ENCODE measurements at regions not wholly inside any gene's neighbourhood (a gene's known extent, or its start where the extent isn't known, plus 50 kb on each side); places are given as distances from the start of the nearest gene placed in this dataset.

DNA sequence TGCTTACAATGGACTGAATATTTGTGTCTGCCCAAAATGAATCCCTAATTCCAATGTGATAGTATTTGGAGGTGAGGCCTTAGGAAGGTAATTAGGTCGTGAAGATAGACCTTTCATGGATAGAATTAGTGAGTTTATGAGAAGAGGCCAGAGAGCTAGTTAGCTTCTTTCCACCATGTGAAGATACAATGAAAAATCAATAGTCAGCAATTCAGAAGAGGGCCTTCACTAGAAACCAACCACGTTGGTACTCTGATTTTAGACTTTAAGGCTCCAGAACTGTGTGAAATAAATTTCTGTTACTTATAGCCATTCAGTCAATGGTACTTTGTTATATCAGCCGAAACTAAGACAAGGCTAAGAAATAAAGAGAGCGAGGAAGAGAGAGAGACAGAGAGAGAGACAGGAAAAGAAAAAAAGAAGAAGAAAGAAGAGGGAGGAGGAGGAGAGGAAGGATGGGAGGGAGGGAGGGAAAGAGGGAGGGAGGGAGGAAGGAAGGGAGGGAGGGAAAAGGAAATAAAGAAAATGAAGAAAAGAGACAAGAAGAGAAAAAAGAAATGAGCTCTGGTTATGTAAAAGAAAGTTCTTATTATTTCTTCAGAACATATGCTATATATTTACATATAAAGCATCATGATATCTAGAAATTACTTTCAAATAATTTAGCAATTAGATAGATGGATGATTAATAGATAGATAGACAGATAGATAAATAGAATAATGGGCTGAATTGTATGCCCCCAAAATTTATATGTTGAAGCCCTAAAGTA is 1725.3 kb downstream of the EFNA5 start:
- Histone ChIP-seq H3K36me3 (no peaks in the 10 kb centered on the region), H3K4me3 (no peak overlapping the region), H3K4me2 (no peak overlapping the region), H4K20me1 (no peaks in the 10 kb centered on the region), H3K27ac (no peak overlapping the region), H3K9me3 (replicated peaks in 1 of 11) (no peaks in the 10 kb centered on the region), H3K27me3 (no peaks in the 10 kb centered on the region), H3K9ac (no peak overlapping the region), H3K4me1 (no peaks in the 10 kb centered on the region)
- TF ChIP-seq Cebpa-rat (IDR thresholded peaks at IDR 0.05), result no peak

DNA sequence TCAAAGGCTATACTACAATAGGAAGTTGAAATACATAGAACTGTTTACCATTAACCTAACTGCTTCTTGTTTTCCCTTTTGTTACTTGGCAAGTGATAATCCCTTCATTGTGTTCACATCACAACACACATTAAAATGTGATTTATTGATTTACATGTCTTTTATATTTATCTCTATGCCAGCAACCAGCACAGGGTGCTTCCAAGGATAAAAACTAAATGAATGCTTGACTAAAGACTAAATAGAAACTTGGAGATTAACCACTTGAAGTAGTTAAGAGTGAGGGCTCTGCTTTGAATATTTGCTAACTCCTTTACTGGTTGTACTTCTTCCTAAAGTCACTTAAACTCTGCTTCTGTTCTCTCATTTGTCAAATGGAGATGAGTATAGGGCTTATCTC is 1730.6 kb downstream of the EFNA5 start:
- TF ChIP-seq Cebpa-rat (IDR thresholded peaks at IDR 0.05), result no peak
- H3K9me3 ChIP-seq (replicated peaks in 1 of 11), result peaks cover 0 to 8% (median 0%) of the 10 kb centered on the region in 11 experiments; a peak in 1 of 22 replicates
- H3K4me3 ChIP-seq, result no peak overlapping the region
- H4K20me1 ChIP-seq, result no peaks in the 10 kb centered on the region
- H3K4me1 ChIP-seq, result no peaks in the 10 kb centered on the region
- no peak overlapping the region for H3K4me2 ChIP-seq
- H3K9ac ChIP-seq, result no peak overlapping the region
- no peak overlapping the region for H3K27ac ChIP-seq
- H3K27me3 ChIP-seq, result no peaks in the 10 kb centered on the region
- no peaks in the 10 kb centered on the region for H3K36me3 ChIP-seq

DNA sequence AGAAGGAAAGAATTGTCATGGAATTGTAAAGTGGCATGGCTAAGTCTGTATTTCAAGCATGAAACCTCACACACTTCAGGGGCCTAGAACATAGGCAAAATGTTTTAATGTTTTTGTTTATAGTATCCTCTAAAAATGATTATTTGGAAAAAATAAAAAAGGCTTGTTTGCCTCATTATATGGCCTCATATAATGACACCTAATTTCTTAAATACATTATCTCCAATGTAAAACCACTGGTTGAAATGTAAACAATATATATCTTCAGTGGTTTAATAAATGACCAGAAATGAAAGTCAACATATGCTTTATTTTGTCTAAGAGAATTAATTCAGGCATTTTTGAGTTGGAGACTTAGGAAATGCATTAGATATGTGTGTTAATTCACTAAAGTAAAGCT is 1736.6 kb downstream of the EFNA5 start:
- Histone ChIP-seq H3K4me3 (no peak overlapping the region), H3K9ac (no peak overlapping the region), H3K27me3 (no peaks in the 10 kb centered on the region), H3K4me2 (no peak overlapping the region), H3K36me3 (no peaks in the 10 kb centered on the region), H3K27ac (no peak overlapping the region), H4K20me1 (no peaks in the 10 kb centered on the region), H3K9me3 (replicated peaks in 1 of 11) (peaks cover 0 to 8% (median 0%) of the 10 kb centered on the region in 11 experiments; a peak in 1 of 22 replicates), H3K4me1 (no peaks in the 10 kb centered on the region)
- no peak for TF ChIP-seq Cebpa-rat (IDR thresholded peaks at IDR 0.05)

DNA sequence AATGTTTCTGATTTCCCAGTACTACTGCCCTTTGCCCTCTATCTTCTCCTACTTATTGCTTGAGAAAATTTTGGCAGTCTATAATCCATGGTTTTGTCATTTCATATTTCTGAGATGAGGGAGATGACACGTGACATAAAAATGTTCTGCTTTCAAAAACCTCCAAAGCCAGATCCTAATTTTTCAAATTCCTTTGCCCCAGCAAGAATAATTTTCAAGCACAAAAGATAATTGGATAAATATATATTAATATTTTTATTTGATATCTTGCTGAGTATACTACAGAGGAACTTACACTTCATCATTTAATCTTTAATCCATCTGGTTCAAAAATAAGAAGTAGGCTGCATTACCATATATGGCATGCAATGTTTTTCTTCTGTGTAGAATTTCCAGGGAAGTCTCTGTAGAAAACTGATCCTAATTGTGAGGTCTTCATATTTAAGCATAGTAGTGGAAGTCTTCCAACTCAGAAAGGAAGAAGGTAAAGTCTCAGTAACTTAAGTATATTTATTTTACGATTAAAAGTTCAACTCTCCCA is 1738.8 kb downstream of the EFNA5 start:
- no peak for TF ChIP-seq Cebpa-rat (IDR thresholded peaks at IDR 0.05)
- Histone ChIP-seq H3K4me2 (no peak overlapping the region), H3K27ac (no peak overlapping the region), H3K4me3 (no peak overlapping the region), H4K20me1 (no peaks in the 10 kb centered on the region), H3K27me3 (no peaks in the 10 kb centered on the region), H3K36me3 (no peaks in the 10 kb centered on the region), H3K9me3 (replicated peaks in 1 of 11) (no peaks in the 10 kb centered on the region), H3K9ac (no peak overlapping the region), H3K4me1 (no peaks in the 10 kb centered on the region)

DNA sequence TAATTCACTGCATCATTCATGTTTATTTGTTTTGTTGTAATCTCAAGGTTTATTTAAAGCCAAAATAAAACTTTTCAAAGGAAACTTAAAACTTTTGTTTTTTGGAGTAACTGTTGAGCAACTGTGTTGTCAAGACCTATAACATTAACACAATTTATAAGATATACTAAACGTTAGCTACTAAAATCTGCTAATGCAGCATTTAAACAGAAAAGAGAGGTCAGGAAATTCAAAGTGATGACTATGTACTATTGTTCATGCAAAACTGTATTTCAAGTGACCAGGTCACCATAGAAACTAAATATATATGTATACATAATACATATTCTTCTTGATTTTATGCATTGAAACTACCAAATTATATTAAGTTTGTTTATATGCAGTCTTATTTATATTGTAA is 1740.9 kb downstream of the EFNA5 start:
- TF ChIP-seq Cebpa-rat (IDR thresholded peaks at IDR 0.05), result no peak

DNA sequence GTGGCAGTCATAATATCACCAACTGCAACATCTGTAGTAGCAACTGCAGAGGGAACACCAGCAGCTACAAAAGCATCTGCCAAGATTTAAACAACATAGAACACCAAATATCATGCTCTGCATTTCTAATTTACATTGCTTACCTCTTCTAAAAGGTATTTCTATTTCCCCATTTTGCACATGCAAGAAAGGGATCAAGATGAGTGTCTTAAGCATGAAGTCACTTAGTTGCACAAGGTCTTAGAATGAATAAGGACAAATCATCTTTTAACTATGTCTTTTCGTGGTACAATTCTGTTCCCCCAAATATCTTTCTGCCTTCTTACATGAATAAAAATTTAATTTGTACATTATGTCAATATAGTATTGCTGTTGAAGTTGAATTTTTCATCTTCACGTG is 1746.4 kb downstream of the EFNA5 start:
- no peak overlapping the region for H3K9ac ChIP-seq
- no peaks in the 10 kb centered on the region for H3K27me3 ChIP-seq
- no peak for TF ChIP-seq Cebpa-rat (IDR thresholded peaks at IDR 0.05)
- no peaks in the 10 kb centered on the region for H3K4me1 ChIP-seq
- no peak overlapping the region for H3K4me2 ChIP-seq
- no peaks in the 10 kb centered on the region for H4K20me1 ChIP-seq
- H3K9me3 ChIP-seq (replicated peaks in 1 of 11), result no peaks in the 10 kb centered on the region
- no peaks in the 10 kb centered on the region for H3K36me3 ChIP-seq
- H3K4me3 ChIP-seq, result no peak overlapping the region
- no peak overlapping the region for H3K27ac ChIP-seq

More for the DNA sequence above, 1740.9 kb downstream of the EFNA5 start:
- Histone ChIP-seq H3K4me3 (no peak overlapping the region), H3K27me3 (no peaks in the 10 kb centered on the region), H4K20me1 (no peaks in the 10 kb centered on the region), H3K9ac (no peak overlapping the region), H3K36me3 (no peaks in the 10 kb centered on the region), H3K9me3 (replicated peaks in 1 of 11) (no peaks in the 10 kb centered on the region), H3K4me1 (no peaks in the 10 kb centered on the region), H3K4me2 (no peak overlapping the region), H3K27ac (no peak overlapping the region)

DNA sequence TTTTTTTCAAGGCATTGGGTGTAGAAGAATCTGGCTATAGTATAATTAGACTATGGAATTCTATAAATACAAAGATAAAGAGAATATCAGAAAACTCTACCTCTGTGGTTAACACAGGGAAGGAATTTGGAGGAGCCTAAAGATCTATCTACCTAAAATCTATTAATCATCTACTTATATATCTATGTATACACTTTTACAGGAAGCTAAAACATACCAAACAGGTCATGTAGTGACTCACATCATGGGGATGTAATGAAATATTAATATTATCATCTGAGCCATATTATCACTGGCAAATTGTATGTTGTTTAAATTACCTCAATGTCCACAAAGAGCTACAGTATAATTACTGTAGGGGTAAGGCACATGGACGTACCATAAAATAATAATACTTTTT is 1748.2 kb downstream of the EFNA5 start:
- no peaks in the 10 kb centered on the region for H3K9me3 ChIP-seq (replicated peaks in 1 of 11)
- no peak overlapping the region for H3K4me2 ChIP-seq
- H3K36me3 ChIP-seq, result no peaks in the 10 kb centered on the region
- no peak overlapping the region for H3K9ac ChIP-seq
- H3K27me3 ChIP-seq, result no peaks in the 10 kb centered on the region
- TF ChIP-seq Cebpa-rat (IDR thresholded peaks at IDR 0.05), result no peak
- H3K27ac ChIP-seq, result no peak overlapping the region
- H3K4me3 ChIP-seq, result no peak overlapping the region
- H3K4me1 ChIP-seq, result no peaks in the 10 kb centered on the region
- H4K20me1 ChIP-seq, result no peaks in the 10 kb centered on the region

DNA sequence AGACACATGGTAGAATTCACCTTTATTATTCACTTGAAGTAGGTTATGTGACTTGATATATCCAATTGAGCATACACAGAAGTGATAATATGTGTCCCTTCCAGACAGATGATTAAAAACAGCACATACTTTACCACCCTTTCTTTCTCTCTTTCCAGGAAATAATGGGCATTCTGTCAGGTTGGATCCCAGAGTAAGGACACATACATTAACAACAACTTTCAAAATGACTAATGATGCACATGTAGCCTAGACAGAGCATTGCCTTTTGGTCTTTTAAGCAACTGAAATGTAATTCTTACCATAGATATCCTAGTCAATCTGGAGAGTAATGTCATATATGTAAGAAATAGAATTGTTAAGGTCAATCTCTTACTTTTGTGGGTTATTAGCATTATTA is 1748.7 kb downstream of the EFNA5 start:
- Histone ChIP-seq H3K9me3 (replicated peaks in 1 of 11) (no peaks in the 10 kb centered on the region), H3K27me3 (no peaks in the 10 kb centered on the region), H3K4me1 (no peaks in the 10 kb centered on the region), H3K36me3 (no peaks in the 10 kb centered on the region), H3K9ac (no peak overlapping the region), H4K20me1 (no peaks in the 10 kb centered on the region), H3K4me2 (no peak overlapping the region), H3K27ac (no peak overlapping the region), H3K4me3 (no peak overlapping the region)
- no peak for TF ChIP-seq Cebpa-rat (IDR thresholded peaks at IDR 0.05)

DNA sequence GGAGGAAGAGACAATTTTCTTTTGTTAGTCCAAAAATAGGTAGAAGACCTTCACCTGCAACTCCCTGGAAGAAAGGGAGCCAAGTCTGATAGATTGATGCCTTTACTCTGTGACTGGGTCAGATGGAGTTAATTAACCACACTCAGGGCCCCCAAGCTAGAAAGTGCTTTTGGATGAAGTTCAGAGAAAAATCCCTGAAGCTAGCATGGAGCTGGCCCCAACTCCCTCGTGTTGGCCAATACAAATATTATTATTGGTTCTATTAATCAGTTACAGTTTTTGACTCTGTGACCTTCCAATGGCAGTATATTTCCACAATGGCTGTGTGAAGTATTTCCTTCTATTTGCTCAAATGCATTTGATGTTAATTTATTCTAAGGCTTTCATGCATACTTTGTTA is 1753.5 kb downstream of the EFNA5 start:
- Histone ChIP-seq H3K27ac (no peak overlapping the region), H3K9me3 (replicated peaks in 1 of 11) (no peaks in the 10 kb centered on the region), H3K4me2 (no peak overlapping the region), H3K27me3 (no peaks in the 10 kb centered on the region), H3K36me3 (no peaks in the 10 kb centered on the region), H3K9ac (no peak overlapping the region), H3K4me1 (no peaks in the 10 kb centered on the region), H3K4me3 (no peak overlapping the region), H4K20me1 (no peaks in the 10 kb centered on the region)
- TF ChIP-seq Cebpa-rat (IDR thresholded peaks at IDR 0.05), result no peak

DNA sequence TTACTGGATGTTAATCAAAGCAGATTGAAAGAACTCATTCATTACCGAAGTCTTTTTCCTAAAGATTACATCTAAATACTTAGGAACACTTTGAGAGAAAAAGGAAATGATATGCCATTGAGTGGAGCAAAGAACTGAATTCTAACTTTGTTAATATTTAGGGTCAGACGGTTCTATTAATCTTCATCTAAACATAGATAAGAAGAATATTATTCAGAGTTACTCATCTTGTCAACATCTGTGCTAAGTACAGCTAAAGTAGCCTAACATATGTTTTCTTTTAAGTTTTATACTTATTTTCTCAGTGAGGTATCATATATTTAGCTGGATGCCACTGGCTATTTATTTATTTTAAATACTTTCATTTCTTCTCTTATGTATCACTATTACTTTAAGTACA is 1763.7 kb downstream of the EFNA5 start:
- no peak for TF ChIP-seq Cebpa-rat (IDR thresholded peaks at IDR 0.05)
- H3K36me3 ChIP-seq, result no peaks in the 10 kb centered on the region
- no peak overlapping the region for H3K9ac ChIP-seq
- H3K4me2 ChIP-seq, result no peak overlapping the region
- no peaks in the 10 kb centered on the region for H3K27me3 ChIP-seq
- H3K4me1 ChIP-seq, result no peaks in the 10 kb centered on the region
- no peaks in the 10 kb centered on the region for H4K20me1 ChIP-seq
- no peak overlapping the region for H3K4me3 ChIP-seq
- H3K27ac ChIP-seq, result no peak overlapping the region
- H3K9me3 ChIP-seq (replicated peaks in 1 of 11), result no peaks in the 10 kb centered on the region
